Activated effector memory CD4-positive, alpha-beta T cell treated with anti-CD3 and anti-CD28 coated beads, Interleukin-2, amount 50 U/mL, for 16 hours (primary cell): ENCODE measurements at regions not wholly inside any gene's neighbourhood (a gene's known extent, or its start where the extent isn't known, plus 50 kb on each side); places are given as distances from the start of the nearest gene placed in this dataset.

Experiments used
- DNase-seq: peaks from one replicate; pipeline ENCODE4 v3.0.0-alpha.2; 2020

- no peak for DNase-seq
These were observed 287.0 kb downstream of the DMRT2 start for GRCh38 chr9:1337169-1337568.

- DNase-seq: no peak
These were observed 290.2 kb downstream of the DMRT2 start for GRCh38 chr9:1340390-1340789.

- no peak for DNase-seq
These were observed 303.1 kb downstream of the DMRT2 start for GRCh38 chr9:1353291-1353690.

GRCh38 chr9:1354086-1354485 is 303.9 kb downstream of the DMRT2 start:
- no peak for DNase-seq

GRCh38 chr9:1354606-1355005 is 304.4 kb downstream of the DMRT2 start:
- DNase-seq: no peak

GRCh38 chr9:1355656-1356055 is 305.5 kb downstream of the DMRT2 start:
- no peak for DNase-seq

GRCh38 chr9:1362845-1363244 is 312.7 kb downstream of the DMRT2 start:
- DNase-seq: no peak

- DNase-seq: no peak
These were observed 316.1 kb downstream of the DMRT2 start for GRCh38 chr9:1366276-1366675.

- no peak for DNase-seq
These were observed 319.1 kb downstream of the DMRT2 start for GRCh38 chr9:1369297-1369696.

- no peak for DNase-seq
These were observed 323.3 kb downstream of the DMRT2 start for GRCh38 chr9:1373445-1373844.

- DNase-seq: no peak
These were observed 333.8 kb downstream of the DMRT2 start for GRCh38 chr9:1383899-1384455.

GRCh38 chr9:1384816-1385215 is 334.7 kb downstream of the DMRT2 start:
- DNase-seq: no peak

GRCh38 chr9:1386420-1386819 is 336.3 kb downstream of the DMRT2 start:
- DNase-seq: no peak

- no peak for DNase-seq
These were observed 338.1 kb downstream of the DMRT2 start for GRCh38 chr9:1388216-1388615.

GRCh38 chr9:1400983-1401382 is 350.8 kb downstream of the DMRT2 start:
- DNase-seq: no peak

- DNase-seq: no peak
These were observed 354.8 kb downstream of the DMRT2 start for GRCh38 chr9:1404940-1405339.

GRCh38 chr9:1411826-1412225 is 361.7 kb downstream of the DMRT2 start:
- DNase-seq: no peak

GRCh38 chr9:1414711-1415131 is 364.6 kb downstream of the DMRT2 start:
- DNase-seq: no peak

- no peak for DNase-seq
These were observed 365.0 kb downstream of the DMRT2 start for GRCh38 chr9:1415146-1415545.

GRCh38 chr9:1416261-1416660 is 366.1 kb downstream of the DMRT2 start:
- no peak for DNase-seq

- no peak for DNase-seq
These were observed 371.3 kb downstream of the DMRT2 start for GRCh38 chr9:1421436-1421835.

- DNase-seq: no peak
These were observed 377.7 kb downstream of the DMRT2 start for GRCh38 chr9:1427875-1428274.

- DNase-seq: no peak
These were observed 379.1 kb downstream of the DMRT2 start for GRCh38 chr9:1429297-1429696.

- no peak for DNase-seq
These were observed 381.3 kb downstream of the DMRT2 start for GRCh38 chr9:1431461-1431860.

GRCh38 chr9:1434052-1434767 is 384.1 kb downstream of the DMRT2 start:
- no peak for DNase-seq
